ENCODE measurements at regions not wholly inside any gene's neighbourhood (a gene's known extent, or its start where the extent isn't known, plus 50 kb on each side); places are given as distances from the start of the nearest gene placed in this dataset.
"Not testable (repeated sequence)": the region's sequence is repeated elsewhere in the genome, so short reads cannot be mapped to it uniquely, and the experiment has no call there.

DNA sequence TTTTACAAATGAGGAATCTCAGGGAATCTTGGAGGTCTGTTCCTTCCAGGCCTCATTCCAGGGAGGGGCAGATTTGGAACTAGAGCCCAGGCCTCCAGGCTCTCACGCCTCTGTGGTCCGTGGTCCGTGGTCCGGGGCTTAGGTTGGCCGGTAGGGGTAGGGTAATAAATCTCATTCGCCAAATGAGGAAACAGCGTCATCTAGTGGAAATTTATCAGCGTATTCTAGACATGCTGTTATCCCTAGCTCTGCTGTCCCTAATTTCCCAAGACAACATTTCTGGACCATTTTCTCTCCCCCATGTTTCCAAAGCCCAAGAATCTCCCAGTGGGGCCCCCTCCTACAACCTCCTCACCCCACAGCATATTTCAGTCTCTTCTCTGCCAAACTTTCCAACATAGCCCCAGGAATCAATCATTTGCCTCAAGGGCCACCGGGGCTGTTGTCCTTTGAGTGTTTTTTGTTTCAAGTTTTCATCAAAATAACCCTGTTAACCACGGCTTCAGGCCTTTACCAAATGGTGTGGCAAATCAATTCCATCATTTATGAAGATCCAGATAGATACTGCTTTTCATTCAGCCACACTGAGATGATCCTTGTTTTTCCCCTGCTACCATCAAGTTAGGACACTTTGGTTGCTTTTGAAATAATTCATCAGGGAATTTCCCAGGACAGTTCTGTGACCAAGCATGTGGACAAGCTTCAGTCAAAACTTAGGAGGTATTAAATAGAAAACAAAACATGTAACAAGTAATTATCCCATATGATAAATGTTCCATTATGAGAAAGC lies 126.8 kb downstream of the ALDH8A1 start:
- peak in 1 of 2 donors; percentile 2 for DNase-seq (ENCODE audit: extremely low read depth in 1 of 2, low read depth in 1 of 2)

DNA sequence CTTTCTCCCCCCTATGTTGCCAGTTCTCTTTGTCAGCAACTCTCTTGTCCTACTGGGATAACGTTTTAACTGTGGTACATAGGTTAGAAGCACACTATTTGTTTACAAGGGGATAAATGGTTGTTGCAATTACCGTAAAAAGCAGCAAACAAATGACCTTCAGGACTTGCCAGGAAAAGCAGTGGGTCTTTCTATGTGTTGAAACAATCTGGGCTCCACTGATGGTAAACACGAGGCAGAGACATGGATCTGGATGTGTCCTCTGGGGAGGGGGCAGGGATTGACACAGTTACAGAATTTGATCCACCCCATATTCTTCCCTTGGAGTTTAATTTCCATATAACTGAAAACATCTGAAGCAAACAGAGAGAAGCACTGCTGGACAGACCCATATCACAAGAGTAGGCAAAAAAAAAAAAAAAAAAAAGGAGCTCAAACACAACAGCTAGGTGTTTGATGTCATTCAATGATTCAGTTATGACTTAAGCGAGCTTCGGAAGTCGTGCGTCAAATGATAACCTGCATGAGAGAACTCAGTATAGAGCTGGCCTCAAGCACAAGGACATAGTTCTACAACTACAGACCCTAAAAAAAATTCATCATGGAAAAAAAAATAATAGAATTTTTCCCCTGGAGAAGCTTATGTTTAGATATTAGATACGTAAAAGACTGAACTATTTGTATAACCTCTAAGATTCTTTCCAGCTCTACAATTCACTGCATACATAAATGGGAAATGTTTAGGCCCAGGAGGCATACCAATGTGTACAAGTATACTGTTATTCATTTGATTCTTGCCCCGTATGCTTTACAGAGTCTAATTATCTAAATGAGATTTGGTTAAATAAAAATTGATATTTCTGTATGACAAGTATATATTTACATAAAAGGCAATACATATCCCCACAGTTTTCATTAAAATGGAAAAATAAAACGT lies 127.7 kb downstream of the ALDH8A1 start:
- no peak for DNase-seq (ENCODE audit: extremely low read depth in 1 of 2, low read depth in 1 of 2)

DNA sequence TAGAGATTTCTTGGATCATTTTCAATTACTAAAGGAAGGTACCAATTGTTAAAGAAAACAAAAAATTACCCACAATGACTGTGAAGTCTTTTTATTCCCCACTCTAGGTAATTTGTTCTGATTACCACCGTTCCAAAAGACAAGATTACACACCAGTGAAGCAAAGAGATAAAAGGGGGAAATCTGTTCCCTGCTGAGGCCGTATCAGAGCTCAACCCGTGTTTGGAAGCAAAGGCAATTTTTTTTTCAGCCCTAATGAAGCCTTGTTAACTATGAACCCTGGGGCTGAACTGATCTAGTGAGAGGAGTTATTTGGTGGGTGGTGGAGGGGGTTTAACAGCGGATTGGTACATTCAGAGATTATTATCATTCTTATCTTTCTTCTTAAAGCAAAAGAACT lies 128.5 kb downstream of the ALDH8A1 start:
- no peak for DNase-seq (ENCODE audit: extremely low read depth in 1 of 2, low read depth in 1 of 2)

DNA sequence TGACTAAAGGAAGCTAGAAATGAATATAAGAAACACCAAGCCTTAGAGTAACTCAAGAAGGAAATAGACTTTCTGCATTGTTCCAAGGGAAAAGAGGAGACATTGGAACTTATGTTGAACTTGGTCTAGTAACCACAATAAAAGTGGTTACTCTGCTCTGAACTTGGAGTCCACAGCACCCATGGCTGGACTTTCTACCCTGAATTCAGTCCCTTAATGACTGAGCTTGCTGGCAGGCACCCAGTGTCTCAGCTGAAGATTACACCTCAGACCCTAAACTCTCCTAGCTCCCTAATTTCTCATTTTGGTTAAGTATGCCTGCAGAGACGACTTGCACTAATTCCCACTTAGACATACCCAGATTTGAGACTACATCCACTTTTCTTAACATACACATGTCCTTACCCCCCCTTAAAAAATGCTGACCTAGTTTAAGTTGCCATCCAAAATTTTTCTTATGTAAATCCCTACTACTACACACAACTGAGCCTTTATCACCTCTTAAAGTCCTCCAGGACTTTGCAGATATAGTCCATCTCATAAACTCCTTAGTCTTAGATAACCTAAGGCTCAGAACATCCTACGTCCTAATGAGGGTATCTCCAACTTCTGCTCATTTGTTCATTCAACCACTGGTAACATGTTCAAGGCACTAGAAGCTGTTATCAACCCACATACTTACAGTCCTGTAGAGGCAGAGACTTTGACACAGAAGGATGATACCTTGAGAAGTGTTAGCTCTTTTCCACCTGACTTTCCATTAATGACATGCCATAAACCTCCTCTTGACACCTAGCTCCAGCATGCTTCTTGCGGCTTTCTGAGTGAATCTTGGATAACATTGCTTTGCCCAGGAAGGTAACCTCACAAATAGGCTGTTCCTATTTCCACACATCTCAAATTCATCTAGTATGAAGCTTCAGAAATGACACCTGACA lies 129.8 kb downstream of the ALDH8A1 start:
- no peak for DNase-seq (ENCODE audit: extremely low read depth in 1 of 2, low read depth in 1 of 2)

DNA sequence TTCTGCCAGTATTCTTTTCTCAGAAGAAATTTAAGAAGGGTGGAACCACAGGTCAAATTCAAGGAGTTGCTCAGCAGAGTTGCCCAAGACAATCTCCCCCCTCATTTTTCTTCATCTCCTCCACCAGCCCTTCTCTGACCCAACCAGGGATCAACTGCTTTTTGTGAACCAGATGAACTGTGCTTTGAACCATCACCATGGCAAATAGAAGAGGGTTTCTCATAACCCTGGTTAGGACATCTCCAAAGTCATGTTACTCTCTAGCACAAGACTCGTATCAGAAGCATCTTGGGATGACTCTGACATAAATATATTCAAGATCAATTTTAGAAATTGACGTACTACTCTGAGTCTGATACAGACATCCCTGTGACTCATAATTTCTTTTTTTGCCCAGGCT lies 130.7 kb downstream of the ALDH8A1 start:
- DNase-seq (ENCODE audit: extremely low read depth in 1 of 2, low read depth in 1 of 2), result no peak

DNA sequence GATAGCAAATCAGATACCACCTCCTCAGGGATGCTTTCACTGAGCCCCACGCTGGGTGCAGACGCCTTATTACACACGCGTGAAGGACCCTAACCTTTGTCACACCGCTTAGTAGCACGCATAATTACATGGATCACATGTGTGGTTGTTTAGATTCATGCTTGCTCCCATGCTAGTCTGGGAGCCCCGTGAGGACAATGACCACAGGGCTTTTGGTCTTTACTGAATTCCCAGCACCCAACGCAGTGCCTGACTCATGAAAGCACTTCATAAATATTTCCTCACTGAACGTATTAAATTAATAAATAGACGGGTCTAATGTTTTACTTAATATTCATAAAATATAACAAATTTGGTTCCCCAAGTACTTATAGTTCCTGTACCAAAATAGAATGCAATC lies 132.5 kb downstream of the ALDH8A1 start:
- no peak for DNase-seq (ENCODE audit: extremely low read depth in 1 of 2, low read depth in 1 of 2)

DNA sequence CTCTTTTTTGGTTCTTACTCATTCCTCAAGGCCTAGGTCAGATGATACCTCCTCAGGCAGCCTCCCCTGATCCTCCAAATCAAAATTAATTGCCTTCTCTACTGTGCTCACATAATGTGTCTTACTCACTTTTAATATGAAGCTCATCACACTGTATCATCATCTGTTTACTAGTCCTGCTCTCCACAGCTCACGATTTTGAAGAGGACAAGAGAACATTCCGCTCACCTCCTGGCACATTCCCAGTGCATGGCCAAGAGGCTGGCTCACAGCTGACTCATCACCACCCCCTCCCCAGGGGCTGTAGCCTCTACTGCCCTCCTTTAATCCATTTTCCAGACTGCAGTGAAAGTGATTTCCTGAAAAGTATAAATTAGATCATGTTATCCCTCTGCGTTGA lies 133.1 kb downstream of the ALDH8A1 start:
- DNase-seq (ENCODE audit: extremely low read depth in 1 of 2, low read depth in 1 of 2), result no peak

DNA sequence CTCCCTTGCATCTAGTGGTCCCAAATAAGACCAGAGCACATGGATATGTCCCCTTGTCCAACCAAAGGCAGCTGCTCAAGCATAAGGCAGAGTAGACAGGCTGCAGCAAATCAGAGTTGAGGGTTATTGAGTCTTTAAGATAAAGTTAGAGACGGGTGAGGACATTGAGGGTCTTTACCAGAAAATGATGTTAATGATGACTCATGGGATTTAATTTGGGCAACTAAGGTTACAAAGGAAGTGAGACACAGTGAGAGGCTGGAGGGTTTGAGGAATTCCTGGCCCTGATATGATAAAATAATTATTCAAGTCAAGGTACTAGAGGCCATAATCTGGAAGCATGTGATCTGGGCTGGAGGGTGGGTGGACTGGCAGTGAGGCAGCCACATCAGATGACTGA lies 133.6 kb downstream of the ALDH8A1 start:
- no peak for DNase-seq (ENCODE audit: extremely low read depth in 1 of 2, low read depth in 1 of 2)

DNA sequence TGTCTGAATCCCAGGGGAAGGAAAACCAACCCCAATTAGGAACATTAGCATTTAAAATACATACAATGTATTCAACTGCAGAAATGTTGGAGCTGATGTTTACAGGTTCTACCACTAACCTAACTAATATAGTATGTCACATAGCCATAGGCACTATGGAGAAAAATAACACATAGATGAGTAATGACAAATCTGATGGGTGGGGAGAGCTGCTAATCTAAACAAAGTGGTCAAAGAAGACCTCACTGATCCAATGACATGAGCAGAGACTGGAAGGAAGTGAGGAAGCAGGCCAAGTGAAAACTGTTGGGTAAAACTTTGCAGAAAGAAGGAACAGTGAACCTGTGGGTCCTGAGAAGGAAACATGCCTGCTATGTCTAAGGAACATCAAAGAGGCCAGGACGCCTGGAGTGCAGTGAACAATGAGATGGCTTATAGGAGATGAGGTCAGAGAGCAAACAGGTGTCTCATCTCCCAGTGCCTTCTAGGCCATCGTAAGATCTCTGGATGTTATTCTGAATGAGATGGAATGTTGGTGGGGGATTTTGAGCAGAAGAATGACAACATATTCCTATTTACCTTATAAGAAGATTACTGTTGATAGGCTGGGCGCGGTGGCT lies 135.7 kb downstream of the ALDH8A1 start:
- no peak for DNase-seq (ENCODE audit: extremely low read depth in 1 of 2, low read depth in 1 of 2)

DNA sequence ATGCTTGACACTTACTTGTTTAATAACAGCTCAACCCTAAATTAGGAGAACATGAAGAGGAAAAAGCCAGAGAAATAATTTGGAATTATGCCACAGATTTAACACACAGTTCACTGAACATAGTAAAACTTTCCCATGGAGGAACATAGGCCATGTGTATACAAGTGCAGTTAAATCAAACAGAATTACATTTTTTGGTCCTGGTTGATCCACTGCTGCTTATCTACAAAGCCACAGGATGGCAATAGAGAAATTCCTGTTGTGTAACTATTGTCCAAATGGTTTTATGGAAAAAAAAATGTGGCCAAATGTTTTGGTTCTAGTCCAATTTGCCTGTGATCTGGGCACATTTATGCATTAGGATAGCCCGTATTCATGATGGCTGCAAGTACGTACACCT lies 136.8 kb downstream of the ALDH8A1 start:
- DNase-seq (ENCODE audit: extremely low read depth in 1 of 2, low read depth in 1 of 2), result no peak

DNA sequence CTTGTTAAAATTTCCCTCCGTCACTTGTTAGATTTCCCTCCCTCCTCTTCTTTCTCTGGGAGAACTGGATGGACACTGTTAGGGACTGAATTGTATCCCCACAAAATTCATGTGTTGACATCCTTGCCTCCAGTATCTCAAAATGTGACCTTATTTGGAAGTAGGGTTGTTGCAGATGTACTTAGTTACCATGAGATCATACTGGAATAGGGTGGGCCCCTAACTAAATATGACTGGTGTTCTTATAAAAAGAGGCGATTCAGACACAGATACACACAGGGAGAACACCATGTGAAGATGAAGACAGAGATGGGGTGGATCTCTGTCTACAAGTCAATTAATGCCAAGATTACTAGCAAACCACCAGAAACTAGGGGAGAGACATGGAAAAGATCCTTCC lies 139.5 kb downstream of the ALDH8A1 start:
- DNase-seq (ENCODE audit: extremely low read depth in 1 of 2, low read depth in 1 of 2), result no peak

DNA sequence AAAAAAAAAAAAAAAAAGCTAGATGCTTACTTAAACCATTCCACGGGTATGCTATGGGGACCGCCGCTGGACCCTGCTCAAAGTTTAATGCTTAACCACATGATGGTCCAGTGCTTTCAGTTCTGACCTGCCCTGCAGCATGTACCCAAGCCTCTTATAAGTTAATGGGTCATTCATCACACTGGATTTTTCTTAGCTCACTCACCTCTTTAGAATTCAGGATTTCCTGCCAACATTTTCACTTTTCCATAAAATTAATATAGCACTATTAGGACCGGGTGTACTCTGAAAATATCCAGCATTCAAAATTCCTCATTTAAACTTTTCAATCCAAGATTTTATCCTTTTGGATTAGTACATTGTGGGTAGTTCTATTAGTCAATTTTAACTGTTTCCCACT lies 140.8 kb downstream of the ALDH8A1 start:
- DNase-seq (ENCODE audit: extremely low read depth in 1 of 2, low read depth in 1 of 2), result no peak

DNA sequence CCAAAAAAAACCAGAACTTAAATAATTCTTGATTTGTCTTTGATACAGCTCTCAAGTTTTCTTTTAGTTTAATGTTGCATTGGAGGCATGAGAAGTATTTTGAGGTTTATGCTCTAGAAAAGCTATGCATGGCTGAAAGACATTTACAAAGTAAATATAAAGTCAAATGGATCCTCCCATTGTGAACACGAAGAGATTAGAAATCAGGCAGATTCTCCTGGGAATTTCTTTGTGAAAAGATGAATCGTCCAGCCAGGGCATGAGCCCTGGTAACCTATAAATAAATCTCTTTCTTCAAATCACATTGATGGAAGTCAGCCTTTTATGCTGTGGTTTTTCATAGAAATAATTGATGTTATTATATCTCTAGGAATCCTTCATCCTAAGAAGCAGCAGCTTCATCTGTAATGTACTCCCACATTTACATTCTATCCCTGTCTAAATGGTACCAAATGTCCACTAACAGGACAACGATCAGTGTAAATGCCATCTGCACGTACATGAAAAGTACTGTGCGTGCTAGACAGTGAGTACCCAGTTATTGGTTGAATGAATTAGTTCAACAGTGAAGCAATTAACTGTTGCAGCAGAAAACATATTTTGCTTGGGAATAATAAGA lies 143.6 kb downstream of the ALDH8A1 start:
- no peak for DNase-seq (ENCODE audit: extremely low read depth in 1 of 2, low read depth in 1 of 2)

DNA sequence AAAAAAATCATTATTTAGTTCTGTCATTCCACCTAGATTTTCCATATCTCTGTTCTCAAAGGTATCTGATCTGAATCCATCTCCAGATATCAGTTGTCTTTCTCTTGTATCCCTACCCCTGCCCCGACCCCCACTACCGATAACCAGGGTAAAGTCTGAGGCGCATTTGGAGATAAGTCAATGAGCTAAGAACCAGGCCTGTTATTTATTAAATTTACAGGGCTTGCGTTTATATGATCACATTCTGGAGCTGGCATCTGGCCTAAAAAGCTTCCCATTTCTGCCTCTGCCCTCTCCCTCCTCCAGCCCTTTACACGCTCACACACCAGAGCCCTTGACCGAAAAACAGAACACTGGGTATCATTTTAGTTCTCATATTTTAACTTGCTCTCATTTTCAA lies 144.7 kb downstream of the ALDH8A1 start:
- DNase-seq (ENCODE audit: extremely low read depth in 1 of 2, low read depth in 1 of 2), result no peak

DNA sequence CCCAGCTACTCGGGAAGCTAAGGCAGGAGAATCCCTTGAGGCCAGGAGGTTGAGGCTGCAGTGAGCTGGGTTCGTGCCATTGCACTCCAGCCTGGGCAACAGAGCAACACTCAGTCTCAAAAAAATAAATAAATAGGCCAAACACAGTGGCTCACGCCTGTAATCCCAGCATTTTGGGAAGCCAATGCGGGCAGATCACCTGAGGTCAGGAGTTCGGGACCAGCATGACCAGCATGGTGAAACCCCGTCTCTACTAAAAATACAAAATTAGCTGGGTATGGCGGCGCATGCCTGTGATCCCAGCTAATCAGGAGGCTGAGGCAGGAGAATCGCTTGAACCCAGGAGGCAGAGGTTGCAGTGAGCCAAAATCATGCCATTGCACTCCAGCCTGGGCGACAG lies 145.6 kb downstream of the ALDH8A1 start:
- not testable (repeated sequence) for DNase-seq (ENCODE audit: extremely low read depth in 1 of 2, low read depth in 1 of 2)

DNA sequence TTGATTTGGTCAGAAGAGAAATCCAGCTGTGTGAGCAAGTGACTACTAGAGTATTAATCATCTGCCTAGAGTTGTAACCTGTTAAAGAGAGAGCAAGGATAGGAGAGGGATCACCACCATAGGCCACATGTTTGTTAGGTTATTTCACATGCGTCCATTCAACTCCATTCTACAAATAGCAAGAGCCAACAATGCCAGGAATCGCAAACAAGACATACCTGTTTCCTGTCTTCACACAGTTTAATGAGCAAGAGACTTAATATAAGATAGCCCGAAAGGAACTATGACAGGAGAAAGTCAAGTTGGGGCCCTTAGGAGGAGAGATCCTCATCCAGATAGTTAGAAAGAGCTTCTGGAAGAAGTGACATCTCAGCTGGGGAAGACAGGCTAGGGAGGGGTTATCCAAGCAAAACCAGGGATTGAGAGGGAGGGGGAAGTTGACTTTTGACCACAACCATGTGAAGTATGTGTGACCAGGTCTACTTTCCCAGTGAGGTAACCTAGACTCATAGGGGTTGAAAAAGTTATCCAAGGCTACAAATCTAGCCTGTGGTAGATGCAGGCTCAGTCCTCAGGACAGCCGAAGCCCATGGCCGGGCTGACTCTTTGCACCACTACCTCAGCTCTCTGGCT lies 147.4 kb downstream of the ALDH8A1 start:
- DNase-seq (ENCODE audit: extremely low read depth in 1 of 2, low read depth in 1 of 2), result no peak

DNA sequence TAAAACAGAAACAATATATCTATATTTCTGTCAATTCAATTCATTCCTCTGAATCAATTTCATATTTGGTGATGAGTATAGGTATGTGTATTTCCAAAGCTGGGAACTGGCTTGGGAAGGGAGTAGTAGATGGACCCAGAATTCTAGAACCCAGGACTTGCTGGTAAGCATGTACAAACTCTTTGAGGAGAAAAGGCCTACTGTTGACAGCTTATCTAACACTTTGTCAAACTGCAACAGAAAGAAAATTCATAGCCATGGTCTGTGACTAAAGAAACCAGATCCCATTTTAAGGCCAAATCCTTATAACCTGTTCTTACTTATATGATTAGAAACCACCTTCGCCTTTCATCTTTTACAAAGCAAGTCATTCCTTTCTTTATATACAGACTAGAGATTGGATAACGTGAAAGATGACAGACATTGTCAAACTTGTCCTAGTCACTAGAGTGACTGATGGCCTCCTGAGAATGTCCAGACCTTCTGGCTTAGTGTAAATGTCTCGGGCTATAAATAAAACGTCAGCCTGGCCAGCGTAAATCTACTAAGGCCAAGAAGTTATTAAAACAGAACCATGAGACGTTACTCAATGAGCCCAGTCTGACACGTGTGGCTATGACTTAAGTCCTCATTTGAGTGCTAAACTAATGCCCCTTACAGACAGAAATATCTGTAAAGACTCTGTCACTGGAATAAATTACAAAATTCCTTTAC lies 152.3 kb downstream of the ALDH8A1 start:
- no peak for DNase-seq (ENCODE audit: extremely low read depth in 1 of 2, low read depth in 1 of 2)

DNA sequence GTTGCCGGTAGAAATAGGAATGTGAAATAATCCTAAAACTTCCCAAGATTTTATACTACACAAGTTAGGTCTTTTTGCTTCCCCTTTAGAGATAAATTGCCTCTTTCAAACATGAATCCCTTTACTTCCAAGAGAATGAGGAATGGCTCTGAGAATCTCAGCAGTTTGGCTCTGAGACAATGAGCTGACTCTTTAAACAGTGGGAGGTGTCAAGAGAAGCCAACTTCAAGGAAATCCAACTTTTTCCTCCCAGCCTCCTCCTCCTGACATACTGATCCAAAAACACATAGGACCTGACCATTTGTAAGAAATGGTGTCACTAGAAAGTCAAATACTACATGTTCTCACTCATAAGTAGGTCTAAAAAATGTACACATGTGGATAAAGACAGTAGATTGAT lies 154.2 kb downstream of the ALDH8A1 start:
- DNase-seq (ENCODE audit: extremely low read depth in 1 of 2, low read depth in 1 of 2), result no peak

DNA sequence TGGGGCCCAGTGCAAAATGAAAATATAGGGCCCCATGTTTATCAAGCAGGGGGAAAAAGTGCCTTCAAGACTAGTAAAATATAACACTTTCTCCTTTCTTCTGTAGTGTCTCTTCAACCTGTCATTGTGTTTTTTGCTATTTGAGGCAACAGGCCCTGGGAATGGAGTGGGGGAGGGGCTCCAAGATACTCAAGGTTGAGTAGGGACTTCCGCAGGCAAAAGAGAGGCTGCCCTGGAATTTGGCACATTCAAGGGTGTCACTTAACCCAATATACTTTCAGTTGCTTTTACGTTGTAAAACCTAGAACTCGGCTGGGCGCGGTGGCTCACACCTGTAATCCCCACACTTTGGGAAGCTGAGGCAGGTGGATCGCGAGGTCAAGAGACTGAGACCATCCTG lies 154.9 kb downstream of the ALDH8A1 start:
- no peak for DNase-seq (ENCODE audit: extremely low read depth in 1 of 2, low read depth in 1 of 2)
